Liver (tissue), 7 donors: ENCODE measurements at regions not wholly inside any gene's neighbourhood (a gene's known extent, or its start where the extent isn't known, plus 50 kb on each side); places are given as distances from the start of the nearest gene placed in this dataset.

ENCODE experiments used
- DNase-seq: peaks from one replicate; pipeline ENCODE4 v3.0.0-alpha.2; 2017; ENCODE audit warnings: low spot score
- H3K27ac ChIP-seq, 2 donors: one replicate each; pipeline ENCODE4 v1.7.0; 2013; ENCODE audit warnings: inconsistent platforms in 2 of 2, low read length in 2 of 2, control low read depth in 1 of 2, low read depth in 1 of 2, mild to moderate bottlenecking in 1 of 2
- H3K27me3 ChIP-seq, 4 donors: one replicate each; pipeline versions ENCODE4 v1.6.1 to v1.7.0; 2013; ENCODE audit warnings: low read length in 3 of 4, inconsistent platforms in 1 of 4, mild to moderate bottlenecking in 1 of 4, moderate library complexity in 1 of 4; ENCODE audit not compliant: control insufficient read depth in 4 of 4, insufficient read depth in 4 of 4
- H3K36me3 ChIP-seq, 4 donors: one replicate each; pipeline versions ENCODE4 v1.6.1 to v1.7.0; 2013; ENCODE audit warnings: low read length in 3 of 4, mild to moderate bottlenecking in 3 of 4, low read depth in 1 of 4, moderate library complexity in 1 of 4; ENCODE audit not compliant: control insufficient read depth in 4 of 4, insufficient read depth in 3 of 4
- H3K4me1 ChIP-seq, 4 donors: one replicate each; pipeline versions ENCODE4 v1.6.1 to v1.7.0; 2013; ENCODE audit warnings: low read length in 3 of 4, mild to moderate bottlenecking in 3 of 4, moderate library complexity in 1 of 4; ENCODE audit not compliant: control insufficient read depth in 4 of 4, insufficient read depth in 4 of 4
- H3K4me3 ChIP-seq, 3 donors: one replicate each; pipeline versions ENCODE4 v1.6.1 to v1.7.0; 2013; ENCODE audit warnings: low read length in 3 of 3, control low read depth in 1 of 3, low read depth in 1 of 3, mild to moderate bottlenecking in 1 of 3
- H3K9ac ChIP-seq, 2 donors: one replicate each; pipeline ENCODE4 v1.7.0; 2013; ENCODE audit warnings: low read length in 2 of 2, mild to moderate bottlenecking in 2 of 2, moderate library complexity in 2 of 2, control low read depth in 1 of 2, low read depth in 1 of 2
- H3K9me3 ChIP-seq, 4 donors: one replicate each; pipeline versions ENCODE4 v1.6.1 to v1.7.0; 2013; ENCODE audit warnings: low read length in 3 of 4; ENCODE audit not compliant: control insufficient read depth in 4 of 4
- EGR1 ChIP-seq, 2 donors: IDR thresholded peaks; 2 replicates each; pipeline ENCODE4 v1.6.1; 2016 to 2018; ENCODE audit warnings: antibody characterized with exemption in 2 of 2, low read depth in 2 of 2
- FOXA1 ChIP-seq: IDR thresholded peaks from 2 replicates; pipeline ENCODE4 v1.6.1; 2016; ENCODE audit warnings: antibody characterized with exemption
- FOXA2 ChIP-seq: IDR thresholded peaks from 2 replicates; pipeline ENCODE4 v1.6.1; 2016; ENCODE audit warnings: antibody characterized with exemption
- HNF4A ChIP-seq, 2 donors: conservative IDR thresholded peaks; 2 replicates each; pipeline ENCODE4 v1.6.1; 2016; ENCODE audit warnings: antibody characterized with exemption in 2 of 2, mild to moderate bottlenecking in 2 of 2
- HNF4G ChIP-seq: IDR thresholded peaks from 2 replicates; pipeline ENCODE4 v1.6.1; 2016; ENCODE audit warnings: antibody characterized with exemption
- JUND ChIP-seq, 2 donors: IDR thresholded peaks; 2 replicates each; pipeline ENCODE4 v1.6.1; 2016; ENCODE audit warnings: antibody characterized with exemption in 2 of 2
- NR2F2 ChIP-seq: IDR thresholded peaks from 2 replicates; pipeline ENCODE4 v1.6.1; 2016; ENCODE audit warnings: antibody characterized with exemption
- RAD21 ChIP-seq, 2 donors: IDR thresholded peaks; 2 replicates each; pipeline ENCODE4 v1.6.1; 2016; ENCODE audit warnings: antibody characterized with exemption in 2 of 2, mild to moderate bottlenecking in 2 of 2
- RXRA ChIP-seq, 2 donors: IDR thresholded peaks; 2 replicates each; pipeline ENCODE4 v1.6.1; 2017 to 2018; ENCODE audit warnings: antibody characterized with exemption in 2 of 2, mild to moderate bottlenecking in 1 of 2
- SP1 ChIP-seq: IDR thresholded peaks from 2 replicates; pipeline ENCODE4 v1.6.1; 2018; ENCODE audit warnings: antibody characterized with exemption, mild to moderate bottlenecking
- TAF1 ChIP-seq: conservative IDR thresholded peaks from 2 replicates; pipeline ENCODE4 v1.6.1; 2016; ENCODE audit warnings: antibody characterized with exemption, mild to moderate bottlenecking
- YY1 ChIP-seq: IDR thresholded peaks from 2 replicates; pipeline ENCODE4 v1.6.1; 2016; ENCODE audit warnings: antibody characterized with exemption, mild to moderate bottlenecking
- TF ChIP-seq, protein P1 (sequence below): IDR thresholded peaks from 2 replicates; pipeline ENCODE4 v1.6.1; 2016; ENCODE audit warnings: antibody characterized with exemption
- TF ChIP-seq, protein P2 (sequence below): IDR thresholded peaks from 2 replicates; pipeline ENCODE4 v1.6.1; 2016; ENCODE audit warnings: antibody characterized with exemption
- TF ChIP-seq, protein P3 (sequence below): IDR thresholded peaks from 2 replicates; pipeline ENCODE4 v1.6.1; 2016; ENCODE audit warnings: antibody characterized with exemption, mild to moderate bottlenecking
- TF ChIP-seq, protein P4 (sequence below): fragments of 150-350 bp; IDR thresholded peaks from 2 replicates; pipeline ENCODE4 v1.5.1; 2017; ENCODE audit warnings: improper control_type of control experiment, low read depth, low read length; ENCODE audit not compliant: missing input control
- TF ChIP-seq, protein P5 (sequence below): IDR thresholded peaks from 2 replicates; pipeline ENCODE4 v1.6.1; 2016; ENCODE audit warnings: antibody characterized with exemption
- donor health status: healthy.
- donor health status: healthy.
- donor health status: healthy.
- donor health status: healthy.

DNA sequence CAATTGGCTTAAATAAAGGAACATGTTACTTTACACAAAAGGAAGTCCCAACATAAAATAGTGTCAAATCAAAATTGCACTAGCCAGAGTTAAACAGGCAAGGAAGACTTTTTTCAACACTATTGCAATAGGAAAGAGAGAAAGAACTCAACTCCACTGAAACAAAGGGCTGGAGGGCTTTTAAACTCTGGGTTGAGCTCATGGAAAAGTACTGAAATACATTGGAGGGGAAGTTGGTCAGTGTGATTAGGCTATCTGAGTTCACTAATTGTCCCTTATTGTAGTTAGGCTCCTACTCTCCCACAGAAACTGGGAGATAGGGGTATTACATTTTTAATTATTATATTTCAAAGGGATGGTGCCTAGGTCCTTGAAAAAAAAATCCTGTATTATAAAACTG lies 491.2 kb upstream of the LCORL start:
- Histone ChIP-seq H3K36me3 (no peaks in the 10 kb centered on the region), H3K9ac (no peak overlapping the region), H3K4me1 (no peaks in the 10 kb centered on the region), H3K4me3 (no peak overlapping the region), H3K27ac (no peak overlapping the region), H3K9me3 (no peaks in the 10 kb centered on the region), H3K27me3 (no peaks in the 10 kb centered on the region)
- DNase-seq: no peak
- TF ChIP-seq RXRA (IDR thresholded peaks at IDR 0.05) (no peak), RAD21 (IDR thresholded peaks at IDR 0.05) (no peak), FOXA1 (no peak), FOXA2 (no peak), HNF4A (conservative IDR thresholded peaks at IDR 0.05) (no peak), SP1 (no peak), YY1 (no peak), EGR1 (IDR thresholded peaks at IDR 0.05; ENCODE audit: low read depth in 2 of 2) (no peak)
- TF ChIP-seq, protein P1, sequence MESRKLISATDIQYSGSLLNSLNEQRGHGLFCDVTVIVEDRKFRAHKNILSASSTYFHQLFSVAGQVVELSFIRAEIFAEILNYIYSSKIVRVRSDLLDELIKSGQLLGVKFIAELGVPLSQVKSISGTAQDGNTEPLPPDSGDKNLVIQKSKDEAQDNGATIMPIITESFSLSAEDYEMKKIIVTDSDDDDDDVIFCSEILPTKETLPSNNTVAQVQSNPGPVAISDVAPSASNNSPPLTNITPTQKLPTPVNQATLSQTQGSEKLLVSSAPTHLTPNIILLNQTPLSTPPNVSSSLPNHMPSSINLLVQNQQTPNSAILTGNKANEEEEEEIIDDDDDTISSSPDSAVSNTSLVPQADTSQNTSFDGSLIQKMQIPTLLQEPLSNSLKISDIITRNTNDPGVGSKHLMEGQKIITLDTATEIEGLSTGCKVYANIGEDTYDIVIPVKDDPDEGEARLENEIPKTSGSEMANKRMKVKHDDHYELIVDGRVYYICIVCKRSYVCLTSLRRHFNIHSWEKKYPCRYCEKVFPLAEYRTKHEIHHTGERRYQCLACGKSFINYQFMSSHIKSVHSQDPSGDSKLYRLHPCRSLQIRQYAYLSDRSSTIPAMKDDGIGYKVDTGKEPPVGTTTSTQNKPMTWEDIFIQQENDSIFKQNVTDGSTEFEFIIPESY: no peak
- TF ChIP-seq, protein P2, sequence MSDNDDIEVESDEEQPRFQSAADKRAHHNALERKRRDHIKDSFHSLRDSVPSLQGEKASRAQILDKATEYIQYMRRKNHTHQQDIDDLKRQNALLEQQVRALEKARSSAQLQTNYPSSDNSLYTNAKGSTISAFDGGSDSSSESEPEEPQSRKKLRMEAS: no peak
- TF ChIP-seq, protein P3, sequence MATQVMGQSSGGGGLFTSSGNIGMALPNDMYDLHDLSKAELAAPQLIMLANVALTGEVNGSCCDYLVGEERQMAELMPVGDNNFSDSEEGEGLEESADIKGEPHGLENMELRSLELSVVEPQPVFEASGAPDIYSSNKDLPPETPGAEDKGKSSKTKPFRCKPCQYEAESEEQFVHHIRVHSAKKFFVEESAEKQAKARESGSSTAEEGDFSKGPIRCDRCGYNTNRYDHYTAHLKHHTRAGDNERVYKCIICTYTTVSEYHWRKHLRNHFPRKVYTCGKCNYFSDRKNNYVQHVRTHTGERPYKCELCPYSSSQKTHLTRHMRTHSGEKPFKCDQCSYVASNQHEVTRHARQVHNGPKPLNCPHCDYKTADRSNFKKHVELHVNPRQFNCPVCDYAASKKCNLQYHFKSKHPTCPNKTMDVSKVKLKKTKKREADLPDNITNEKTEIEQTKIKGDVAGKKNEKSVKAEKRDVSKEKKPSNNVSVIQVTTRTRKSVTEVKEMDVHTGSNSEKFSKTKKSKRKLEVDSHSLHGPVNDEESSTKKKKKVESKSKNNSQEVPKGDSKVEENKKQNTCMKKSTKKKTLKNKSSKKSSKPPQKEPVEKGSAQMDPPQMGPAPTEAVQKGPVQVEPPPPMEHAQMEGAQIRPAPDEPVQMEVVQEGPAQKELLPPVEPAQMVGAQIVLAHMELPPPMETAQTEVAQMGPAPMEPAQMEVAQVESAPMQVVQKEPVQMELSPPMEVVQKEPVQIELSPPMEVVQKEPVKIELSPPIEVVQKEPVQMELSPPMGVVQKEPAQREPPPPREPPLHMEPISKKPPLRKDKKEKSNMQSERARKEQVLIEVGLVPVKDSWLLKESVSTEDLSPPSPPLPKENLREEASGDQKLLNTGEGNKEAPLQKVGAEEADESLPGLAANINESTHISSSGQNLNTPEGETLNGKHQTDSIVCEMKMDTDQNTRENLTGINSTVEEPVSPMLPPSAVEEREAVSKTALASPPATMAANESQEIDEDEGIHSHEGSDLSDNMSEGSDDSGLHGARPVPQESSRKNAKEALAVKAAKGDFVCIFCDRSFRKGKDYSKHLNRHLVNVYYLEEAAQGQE: no peak
- TF ChIP-seq, protein P4, sequence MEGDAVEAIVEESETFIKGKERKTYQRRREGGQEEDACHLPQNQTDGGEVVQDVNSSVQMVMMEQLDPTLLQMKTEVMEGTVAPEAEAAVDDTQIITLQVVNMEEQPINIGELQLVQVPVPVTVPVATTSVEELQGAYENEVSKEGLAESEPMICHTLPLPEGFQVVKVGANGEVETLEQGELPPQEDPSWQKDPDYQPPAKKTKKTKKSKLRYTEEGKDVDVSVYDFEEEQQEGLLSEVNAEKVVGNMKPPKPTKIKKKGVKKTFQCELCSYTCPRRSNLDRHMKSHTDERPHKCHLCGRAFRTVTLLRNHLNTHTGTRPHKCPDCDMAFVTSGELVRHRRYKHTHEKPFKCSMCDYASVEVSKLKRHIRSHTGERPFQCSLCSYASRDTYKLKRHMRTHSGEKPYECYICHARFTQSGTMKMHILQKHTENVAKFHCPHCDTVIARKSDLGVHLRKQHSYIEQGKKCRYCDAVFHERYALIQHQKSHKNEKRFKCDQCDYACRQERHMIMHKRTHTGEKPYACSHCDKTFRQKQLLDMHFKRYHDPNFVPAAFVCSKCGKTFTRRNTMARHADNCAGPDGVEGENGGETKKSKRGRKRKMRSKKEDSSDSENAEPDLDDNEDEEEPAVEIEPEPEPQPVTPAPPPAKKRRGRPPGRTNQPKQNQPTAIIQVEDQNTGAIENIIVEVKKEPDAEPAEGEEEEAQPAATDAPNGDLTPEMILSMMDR: no peak

DNA sequence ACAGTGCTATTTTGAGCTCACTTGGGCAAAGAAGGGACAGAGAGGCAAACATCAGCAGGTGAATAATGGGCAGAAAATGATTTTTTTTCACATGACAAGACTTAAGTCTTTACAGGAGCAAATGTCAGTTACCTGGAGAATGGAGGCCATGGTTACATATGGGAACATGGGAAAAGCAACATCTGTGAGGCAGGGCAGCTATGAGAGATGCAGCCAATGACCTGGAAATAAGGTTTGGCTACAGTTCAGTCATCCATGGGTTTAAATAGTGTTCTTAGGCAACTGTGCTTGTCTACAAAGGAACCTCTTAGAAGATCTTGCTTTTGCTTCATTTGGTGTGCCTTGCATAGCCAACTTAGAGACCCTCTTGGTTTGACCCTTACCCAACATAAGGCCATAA lies 490.2 kb upstream of the LCORL start:
- Histone ChIP-seq H3K36me3 (no peaks in the 10 kb centered on the region), H3K27me3 (no peaks in the 10 kb centered on the region), H3K9me3 (no peaks in the 10 kb centered on the region), H3K4me3 (no peak overlapping the region), H3K27ac (no peak overlapping the region), H3K9ac (no peak overlapping the region), H3K4me1 (no peaks in the 10 kb centered on the region)
- DNase-seq: no peak
- TF ChIP-seq JUND (IDR thresholded peaks at IDR 0.05): no peak
- no peak for TF ChIP-seq FOXA1
- TF ChIP-seq FOXA2: no peak
- TF ChIP-seq, protein P1: no peak
- no peak for TF ChIP-seq HNF4G
- TF ChIP-seq RXRA (IDR thresholded peaks at IDR 0.05): no peak
- no peak for TF ChIP-seq NR2F2
- no peak for TF ChIP-seq TAF1
- TF ChIP-seq, protein P5, sequence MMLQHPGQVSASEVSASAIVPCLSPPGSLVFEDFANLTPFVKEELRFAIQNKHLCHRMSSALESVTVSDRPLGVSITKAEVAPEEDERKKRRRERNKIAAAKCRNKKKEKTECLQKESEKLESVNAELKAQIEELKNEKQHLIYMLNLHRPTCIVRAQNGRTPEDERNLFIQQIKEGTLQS: no peak
- TF ChIP-seq YY1: no peak
- TF ChIP-seq, protein P4: no peak
